ENCODE measurements at regions not wholly inside any gene's neighbourhood (a gene's known extent, or its start where the extent isn't known, plus 50 kb on each side); places are given as distances from the start of the nearest gene placed in this dataset.

DNA sequence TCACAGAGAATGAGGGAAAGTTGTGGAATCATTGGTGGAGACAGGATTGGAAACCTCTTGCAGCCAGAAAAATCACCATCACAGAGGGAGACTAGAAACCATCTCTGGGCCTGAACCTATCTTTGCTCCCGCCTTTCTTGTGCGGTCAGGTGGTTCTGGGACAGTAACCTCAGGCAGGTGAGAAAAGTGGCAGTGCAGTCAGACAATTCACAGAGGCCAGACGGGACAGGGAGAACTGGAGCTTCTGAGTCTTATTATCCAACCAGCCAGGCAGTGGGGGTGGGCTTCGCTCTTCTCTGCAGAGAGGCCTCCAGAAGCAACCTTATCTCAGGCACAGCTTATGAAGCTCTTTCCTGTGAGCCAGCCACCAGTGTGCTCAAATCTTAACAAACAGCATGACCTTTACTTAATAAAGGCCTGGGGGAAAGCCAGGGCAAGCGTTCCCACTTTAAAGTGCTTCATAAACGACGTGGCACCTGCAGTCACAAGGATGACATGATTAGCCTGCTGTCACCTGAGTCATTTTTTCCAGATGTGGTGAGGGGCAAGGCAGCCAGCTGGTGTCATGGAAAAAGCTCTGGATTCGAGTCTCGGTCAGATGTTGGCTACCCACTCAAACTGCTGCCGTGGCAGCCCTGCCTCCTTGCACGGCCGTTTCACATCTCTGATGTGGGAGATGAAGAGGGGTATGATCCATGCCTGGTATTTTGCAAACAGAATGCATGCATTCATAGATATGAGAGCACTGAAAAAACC is 109.7 kb downstream of the B3GNT2 start:
- peak overlapping the region; percentile 70 for H3K27ac ChIP-seq (ENCODE audit: insufficient read depth, low read length, poor library complexity, severe bottlenecking)
- no peaks in the 10 kb centered on the region for H3K27me3 ChIP-seq (ENCODE audit: control insufficient read depth, insufficient read depth, low read length)
- no peaks in the 10 kb centered on the region for H3K36me3 ChIP-seq (ENCODE audit: control insufficient read depth, insufficient read depth, low read length)
- Mint-ChIP-seq H3K4me1 (peaks cover 37 to 93% (median 71%) of the 10 kb centered on the region in 4 donors), H3K27me3 (peaks cover 6% of the 10 kb centered on the region), H3K36me3 (no peaks in the 10 kb centered on the region), H3K27ac (peak overlapping the region; percentile 85 to 99 (median 98)), H3K4me3 (peak overlapping the region; percentile 53 to 82 (median 76)), H3K9me3 (no peaks in the 10 kb centered on the region)
- ATAC-seq (ENCODE audit: low read depth in 2 of 2) (no peak), DNase-seq (peak in 2 of 3 donors; percentile 15 to 48)
- peak overlapping the region; percentile 22 for H3K4me3 ChIP-seq (ENCODE audit: low read depth, low read length)
- peaks cover 86% of the 10 kb centered on the region for H3K4me1 ChIP-seq (ENCODE audit: control insufficient read depth, insufficient read depth, low read length, poor library complexity, severe bottlenecking)
- H3K9me3 ChIP-seq (ENCODE audit: control insufficient read depth in 2 of 2, low read length in 2 of 2): no peaks in the 10 kb centered on the region

DNA sequence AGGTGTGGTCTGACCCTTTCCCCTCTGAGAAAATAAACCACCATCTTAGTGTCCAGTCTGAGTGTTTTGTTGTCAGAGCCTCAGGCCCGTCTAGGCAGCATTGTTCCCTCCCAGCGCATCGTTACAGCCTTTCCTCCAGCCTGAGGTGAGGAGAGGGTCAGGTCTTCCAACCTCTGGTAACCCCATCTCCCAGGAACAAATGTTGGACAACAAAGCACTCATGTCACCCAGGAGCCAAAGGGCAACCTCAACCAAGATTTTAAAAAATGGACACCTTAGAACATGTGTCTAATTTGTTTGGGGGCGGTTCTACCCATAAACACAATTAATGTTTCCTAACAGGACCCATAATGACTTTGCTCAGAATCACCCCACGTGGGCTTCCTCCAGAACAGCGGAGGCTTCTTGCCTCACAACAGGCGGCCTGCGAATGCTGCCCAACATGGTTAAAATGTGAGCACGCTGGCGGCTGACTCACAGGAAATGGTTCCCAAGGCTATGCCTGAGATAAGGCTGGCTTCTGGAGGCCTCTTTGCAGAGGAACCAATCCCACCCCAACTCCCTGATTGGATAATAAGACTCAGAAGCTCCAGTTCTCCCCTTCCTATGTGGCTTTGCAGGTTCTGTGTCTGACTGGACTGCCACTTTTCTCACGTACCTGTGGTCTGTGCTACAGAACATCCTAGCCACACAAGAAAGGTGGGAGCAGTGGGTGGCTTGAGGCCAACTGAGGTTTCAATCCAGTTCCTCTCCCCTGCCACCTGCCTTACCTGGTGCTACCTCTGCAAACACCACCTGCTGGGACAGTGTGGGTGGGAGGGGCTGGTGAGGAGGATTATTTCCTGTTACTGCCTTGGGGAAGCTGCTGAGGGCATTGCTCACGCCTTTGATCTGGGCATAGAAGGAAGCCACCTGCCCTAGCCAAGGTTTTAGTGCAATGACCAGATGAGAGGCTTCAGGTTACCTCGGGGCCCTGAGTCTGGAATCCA is 108.8 kb downstream of the B3GNT2 start:
- peaks cover 30 to 85% (median 63%) of the 10 kb centered on the region in 4 donors for H3K4me1 Mint-ChIP-seq
- H3K4me3 ChIP-seq (ENCODE audit: low read depth, low read length): peak overlapping the region; percentile 22
- H3K9me3 Mint-ChIP-seq: no peaks in the 10 kb centered on the region
- H3K36me3 Mint-ChIP-seq: no peaks in the 10 kb centered on the region
- H3K9me3 ChIP-seq (ENCODE audit: control insufficient read depth in 2 of 2, low read length in 2 of 2): no peaks in the 10 kb centered on the region
- H3K4me1 ChIP-seq (ENCODE audit: control insufficient read depth, insufficient read depth, low read length, poor library complexity, severe bottlenecking): peaks cover 79% of the 10 kb centered on the region
- H3K4me3 Mint-ChIP-seq: peak overlapping the region; percentile 39 to 82 (median 76)
- H3K27ac ChIP-seq (ENCODE audit: insufficient read depth, low read length, poor library complexity, severe bottlenecking): peak overlapping the region; percentile 70
- H3K27ac Mint-ChIP-seq: peak overlapping the region; percentile 85 to 99 (median 98)
- H3K27me3 Mint-ChIP-seq: peaks cover 6% of the 10 kb centered on the region
- H3K36me3 ChIP-seq (ENCODE audit: control insufficient read depth, insufficient read depth, low read length): no peaks in the 10 kb centered on the region
- DNase-seq: peak in 2 of 3 donors; percentile 13 to 57
- H3K27me3 ChIP-seq (ENCODE audit: control insufficient read depth, insufficient read depth, low read length): no peaks in the 10 kb centered on the region
- ATAC-seq (ENCODE audit: low read depth in 2 of 2): peak; percentile 25 to 52

DNA sequence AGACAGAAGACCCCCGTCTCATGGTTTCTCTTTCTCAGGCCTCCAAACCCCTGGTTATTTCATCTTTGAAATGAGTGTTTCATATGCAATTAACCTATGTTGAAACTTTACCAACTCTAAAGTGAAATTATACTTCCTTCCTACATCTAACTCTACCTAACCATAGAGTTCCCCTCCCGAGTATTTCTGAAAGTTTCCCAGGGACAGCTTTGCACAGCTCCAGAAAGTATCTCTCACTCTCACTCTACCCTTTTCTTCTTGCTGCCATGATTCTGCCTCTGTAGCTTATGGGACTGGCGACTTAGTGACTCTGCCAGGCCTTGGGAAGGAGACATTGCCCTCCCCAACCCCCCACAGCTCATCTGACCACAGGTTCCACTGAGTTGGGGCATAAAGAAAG is 107.9 kb downstream of the B3GNT2 start:
- Histone ChIP-seq H3K9me3 (ENCODE audit: control insufficient read depth in 2 of 2, low read length in 2 of 2) (no peaks in the 10 kb centered on the region), H3K27me3 (ENCODE audit: control insufficient read depth, insufficient read depth, low read length) (no peaks in the 10 kb centered on the region), H3K4me3 (ENCODE audit: low read depth, low read length) (peak overlapping the region; percentile 39), H3K36me3 (ENCODE audit: control insufficient read depth, insufficient read depth, low read length) (no peaks in the 10 kb centered on the region), H3K4me1 (ENCODE audit: control insufficient read depth, insufficient read depth, low read length, poor library complexity, severe bottlenecking) (peaks cover 70% of the 10 kb centered on the region), H3K27ac (ENCODE audit: insufficient read depth, low read length, poor library complexity, severe bottlenecking) (peak overlapping the region; percentile 70)
- H3K27ac Mint-ChIP-seq: peak overlapping the region; percentile 85 to 99 (median 98)
- H3K36me3 Mint-ChIP-seq: no peaks in the 10 kb centered on the region
- DNase-seq (no peak), ATAC-seq (ENCODE audit: low read depth in 2 of 2) (no peak)
- H3K4me3 Mint-ChIP-seq: peak overlapping the region; percentile 33 to 82 (median 62)
- H3K4me1 Mint-ChIP-seq: peaks cover 25 to 75% (median 55%) of the 10 kb centered on the region in 4 donors
- no peaks in the 10 kb centered on the region for H3K9me3 Mint-ChIP-seq
- peaks cover 6% of the 10 kb centered on the region for H3K27me3 Mint-ChIP-seq

DNA sequence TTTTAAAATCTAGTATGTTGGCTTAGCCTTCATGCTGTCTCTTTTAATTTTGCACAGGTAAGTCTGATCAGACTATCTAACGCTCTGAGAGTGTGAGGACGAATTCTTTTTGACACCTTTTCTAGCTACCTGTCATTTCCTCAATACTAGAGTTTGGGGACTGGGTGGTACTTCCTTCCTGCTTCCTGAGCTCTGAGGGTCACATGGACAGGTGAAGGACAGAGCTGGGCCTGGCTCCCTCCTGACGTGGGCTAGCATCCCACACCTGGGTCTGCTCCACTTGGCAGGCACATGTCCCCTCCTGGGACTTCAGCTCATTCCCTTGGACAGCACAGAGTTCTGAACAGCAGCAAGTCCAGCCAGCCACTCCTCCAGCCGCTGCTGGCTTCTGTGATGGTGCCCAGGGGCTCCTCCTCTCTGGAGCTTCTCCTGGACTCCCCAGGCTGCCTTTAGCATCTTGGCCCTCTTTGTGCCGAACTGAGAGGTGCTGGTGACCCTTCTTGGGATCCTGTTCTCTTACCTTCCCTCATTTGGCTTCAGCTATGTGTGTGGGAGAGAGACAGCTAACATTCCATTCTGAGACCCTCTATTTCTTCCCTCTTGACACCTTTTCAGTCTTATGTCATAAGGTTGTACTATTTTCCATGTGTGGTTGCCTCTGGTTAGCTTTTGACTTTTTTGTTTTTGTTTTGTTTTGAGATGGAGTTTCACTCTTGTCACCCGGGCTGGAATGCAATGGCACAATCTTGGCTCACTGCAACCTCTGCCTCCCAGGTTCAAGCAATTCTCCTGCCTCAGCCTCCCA is 106.9 kb downstream of the B3GNT2 start:
- Histone ChIP-seq H3K27ac (ENCODE audit: insufficient read depth, low read length, poor library complexity, severe bottlenecking) (peak overlapping the region; percentile 70), H3K9me3 (ENCODE audit: control insufficient read depth in 2 of 2, low read length in 2 of 2) (no peaks in the 10 kb centered on the region), H3K27me3 (ENCODE audit: control insufficient read depth, insufficient read depth, low read length) (no peaks in the 10 kb centered on the region), H3K4me1 (ENCODE audit: control insufficient read depth, insufficient read depth, low read length, poor library complexity, severe bottlenecking) (peaks cover 62% of the 10 kb centered on the region), H3K4me3 (ENCODE audit: low read depth, low read length) (no peak overlapping the region), H3K36me3 (ENCODE audit: control insufficient read depth, insufficient read depth, low read length) (no peaks in the 10 kb centered on the region)
- H3K4me3 Mint-ChIP-seq: peak overlapping the region in 3 of 4 donors; percentile 44 to 85 (median 82)
- no peaks in the 10 kb centered on the region for H3K9me3 Mint-ChIP-seq
- no peak for DNase-seq
- H3K4me1 Mint-ChIP-seq: peaks cover 25 to 66% (median 50%) of the 10 kb centered on the region in 4 donors
- no peaks in the 10 kb centered on the region for H3K36me3 Mint-ChIP-seq
- ATAC-seq (ENCODE audit: low read depth in 2 of 2): no peak
- H3K27ac Mint-ChIP-seq: peak overlapping the region; percentile 85 to 98 (median 97)
- peaks cover 6% of the 10 kb centered on the region for H3K27me3 Mint-ChIP-seq

DNA sequence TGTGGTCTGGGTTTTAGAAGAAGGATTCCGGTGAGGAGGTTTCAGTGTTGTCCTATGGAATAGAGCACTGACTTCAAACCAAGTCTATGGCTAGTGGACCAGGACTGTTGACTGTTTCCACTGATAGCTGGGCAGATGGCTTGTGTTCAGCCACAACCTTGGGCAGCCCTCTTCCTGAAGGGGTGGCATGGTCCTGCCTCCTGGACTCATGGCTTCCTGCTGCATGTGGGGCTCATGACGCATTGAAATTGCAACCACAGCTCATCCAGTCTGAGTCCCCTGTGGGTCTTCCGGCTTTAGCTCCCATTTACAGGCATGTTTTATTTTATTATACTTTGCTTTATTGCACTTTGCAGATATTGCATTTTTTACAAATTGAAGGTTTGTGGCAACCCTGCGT is 105.0 kb downstream of the B3GNT2 start:
- no peaks in the 10 kb centered on the region for H3K27me3 ChIP-seq (ENCODE audit: control insufficient read depth, insufficient read depth, low read length)
- H3K36me3 ChIP-seq (ENCODE audit: control insufficient read depth, insufficient read depth, low read length): no peaks in the 10 kb centered on the region
- H3K27ac Mint-ChIP-seq: no peak overlapping the region
- H3K27me3 Mint-ChIP-seq: peaks cover 6% of the 10 kb centered on the region
- no peak overlapping the region for H3K4me3 Mint-ChIP-seq
- H3K4me3 ChIP-seq (ENCODE audit: low read depth, low read length): no peak overlapping the region
- H3K27ac ChIP-seq (ENCODE audit: insufficient read depth, low read length, poor library complexity, severe bottlenecking): no peak overlapping the region
- ATAC-seq (ENCODE audit: low read depth in 2 of 2) (no peak), DNase-seq (no peak)
- no peaks in the 10 kb centered on the region for H3K36me3 Mint-ChIP-seq
- H3K4me1 ChIP-seq (ENCODE audit: control insufficient read depth, insufficient read depth, low read length, poor library complexity, severe bottlenecking): peaks cover 45% of the 10 kb centered on the region
- no peaks in the 10 kb centered on the region for H3K9me3 ChIP-seq (ENCODE audit: control insufficient read depth in 2 of 2, low read length in 2 of 2)
- no peaks in the 10 kb centered on the region for H3K9me3 Mint-ChIP-seq
- H3K4me1 Mint-ChIP-seq: peaks cover 24 to 47% (median 35%) of the 10 kb centered on the region in 4 donors

DNA sequence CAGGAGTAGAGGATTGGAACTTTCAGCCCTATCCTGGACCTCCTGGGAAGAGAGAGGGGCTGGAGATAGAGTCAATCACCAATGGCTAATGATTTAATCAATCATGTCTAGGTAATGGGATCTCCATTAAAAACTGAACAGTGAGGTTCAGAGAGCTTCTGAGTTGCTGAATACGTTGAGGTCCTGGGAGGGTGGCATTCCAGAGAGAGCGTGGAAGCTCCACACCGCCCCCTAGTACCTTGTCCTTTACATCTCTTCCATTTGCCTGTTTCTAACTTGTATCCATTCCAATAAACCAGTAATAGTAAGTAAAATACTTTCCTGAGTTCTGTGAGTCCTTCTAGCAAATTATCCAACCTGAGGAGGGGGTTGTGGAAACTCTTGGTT is 101.7 kb downstream of the B3GNT2 start:
- Mint-ChIP-seq H3K4me3 (no peak overlapping the region), H3K27ac (peak overlapping the region in 1 of 3 donors; percentile 33), H3K9me3 (no peaks in the 10 kb centered on the region), H3K36me3 (no peaks in the 10 kb centered on the region), H3K4me1 (peaks cover 4 to 13% (median 5%) of the 10 kb centered on the region in 4 donors), H3K27me3 (peaks cover 5% of the 10 kb centered on the region)
- Histone ChIP-seq H3K36me3 (ENCODE audit: control insufficient read depth, insufficient read depth, low read length) (no peaks in the 10 kb centered on the region), H3K9me3 (ENCODE audit: control insufficient read depth in 2 of 2, low read length in 2 of 2) (no peaks in the 10 kb centered on the region), H3K27ac (ENCODE audit: insufficient read depth, low read length, poor library complexity, severe bottlenecking) (no peak overlapping the region), H3K27me3 (ENCODE audit: control insufficient read depth, insufficient read depth, low read length) (no peaks in the 10 kb centered on the region), H3K4me1 (ENCODE audit: control insufficient read depth, insufficient read depth, low read length, poor library complexity, severe bottlenecking) (peaks cover 11% of the 10 kb centered on the region), H3K4me3 (ENCODE audit: low read depth, low read length) (no peak overlapping the region)
- ATAC-seq (ENCODE audit: low read depth in 2 of 2): no peak
- DNase-seq: no peak

Measured in CD4-positive, CD25-positive, alpha-beta regulatory T cell (primary cell).